GM12874 (cell line): ENCODE measurements at regions not wholly inside any gene's neighbourhood (a gene's known extent, or its start where the extent isn't known, plus 50 kb on each side); places are given as distances from the start of the nearest gene placed in this dataset.

Source experiments
- CTCF ChIP-seq: IDR thresholded peaks from 2 replicates; pipeline ENCODE4 v1.5.1; 2011; ENCODE audit warnings: low read depth, mild to moderate bottlenecking, control low read depth, low read length, moderate library complexity; ENCODE audit not compliant: insufficient read depth

GRCh38 chr11:70523384-70524095 is 125.2 kb downstream of the CTTN start:
- no peak for TF ChIP-seq CTCF

- TF ChIP-seq CTCF = no peak
Measured at GRCh38 chr11:70524096-70524922, 126.0 kb downstream of the CTTN start.

- no peak for TF ChIP-seq CTCF
Measured at GRCh38 chr11:70525006-70525405, 126.7 kb downstream of the CTTN start.

- no peak for TF ChIP-seq CTCF
Measured at GRCh38 chr11:70525466-70525865, 127.1 kb downstream of the CTTN start.

GRCh38 chr11:70526116-70527045 is 128.1 kb downstream of the CTTN start:
- TF ChIP-seq CTCF = no peak

- TF ChIP-seq CTCF = no peak
Measured at GRCh38 chr11:70527046-70527395, 128.7 kb downstream of the CTTN start.
